SK-N-SH (cell line): ENCODE measurements at regions not wholly inside any gene's neighbourhood (a gene's known extent, or its start where the extent isn't known, plus 50 kb on each side); places are given as distances from the start of the nearest gene placed in this dataset.

ENCODE experiments used
- CTCF ChIA-PET: fragments of 300-600, 350-600 bp; formaldehyde crosslinking; extraction: SDS; loops from one replicate; lab custom pipeline; 2021; lab: Yijun Ruan, JAX
- POLR2A ChIA-PET: fragments of 350-600 bp; sonication (Branson Sonifier 250); formaldehyde crosslinking; extraction: SDS; loops from one replicate; lab custom pipeline; 2020; ENCODE audit warnings: antibody characterized with exemption, inconsistent platforms; lab: Yijun Ruan, JAX
- DNase-seq: peaks from one replicate; pipeline ENCODE4 v3.0.0; 2012
- H2AFZ ChIP-seq: fragments of 200-600 bp; sonication (generic); 2 replicates; pipeline ENCODE4 v1.8.1; 2016; ENCODE audit warnings: antibody characterized with exemption, mild to moderate bottlenecking, low read depth
- H3F3A ChIP-seq: fragments of 200-600 bp; sonication (generic); replicated peaks from 2 replicates; pipeline ENCODE3; 2016; ENCODE audit warnings: antibody characterized with exemption, mild to moderate bottlenecking; ENCODE audit not compliant: insufficient read depth
- H3K27ac ChIP-seq, 2 experiments: fragments of 200-500 bp in 1 of 2; fragments of 200-600 bp in 1 of 2; sonication (Bioruptor generic) in 1 of 2; sonication (generic), shearing (Covaris generic) in 1 of 2; 2 replicates each; pipeline versions ENCODE4 v1.5.1 to v1.6.1; 2014 to 2016; ENCODE audit warnings: low read depth in 2 of 2, inconsistent platforms in 1 of 2, low read length in 1 of 2, mild to moderate bottlenecking in 1 of 2, mixed read lengths in 1 of 2
- H3K27me3 ChIP-seq: fragments of 200-600 bp; sonication (generic), shearing (Covaris generic); 2 replicates; pipeline ENCODE4 v1.6.1; 2016; ENCODE audit warnings: mixed run types; ENCODE audit not compliant: insufficient read depth
- H3K36me3 ChIP-seq, 2 experiments: fragments of 200-500 bp in 1 of 2; fragments of 200-600 bp in 1 of 2; sonication (Bioruptor generic) in 1 of 2; sonication (generic) in 1 of 2; replicated peaks in 1 of 2; 2 replicates each; pipeline versions ENCODE3 to v1.5.1; 2014 to 2016; ENCODE audit warnings: low read length in 1 of 2, mild to moderate bottlenecking in 1 of 2; ENCODE audit not compliant: insufficient read depth in 2 of 2, control insufficient read depth in 1 of 2
- H3K4me1 ChIP-seq, 2 experiments: fragments of 200-500 bp in 1 of 2; fragments of 200-600 bp in 1 of 2; sonication (Bioruptor generic) in 1 of 2; sonication (generic), shearing (Covaris generic) in 1 of 2; 2 replicates each; pipeline versions ENCODE4 v1.5.1 to v1.6.1; 2014 to 2016; ENCODE audit warnings: low read depth in 1 of 2, low read length in 1 of 2, mixed run types in 1 of 2; ENCODE audit not compliant: insufficient read depth in 2 of 2, control insufficient read depth in 1 of 2
- H3K4me2 ChIP-seq: fragments of 200-600 bp; sonication (generic), shearing (Covaris generic); 2 replicates; pipeline ENCODE4 v1.6.1; 2017; ENCODE audit warnings: mixed run types
- H3K4me3 ChIP-seq, 2 experiments: fragments of 200-500 bp in 1 of 2; fragments of 200-600 bp in 1 of 2; sonication (Bioruptor generic) in 1 of 2; sonication (generic), shearing (Covaris generic) in 1 of 2; 2 replicates each; pipeline versions ENCODE4 v1.5.1 to v1.8.1; 2014 to 2016; ENCODE audit warnings: low read depth in 2 of 2, inconsistent platforms in 1 of 2, low read length in 1 of 2, mild to moderate bottlenecking in 1 of 2, mixed read lengths in 1 of 2, moderate library complexity in 1 of 2
- H3K79me2 ChIP-seq: fragments of 200-600 bp; sonication (generic); 2 replicates; pipeline ENCODE4 v1.8.1; 2017; ENCODE audit warnings: mild to moderate bottlenecking; ENCODE audit not compliant: insufficient read depth
- H3K9ac ChIP-seq: fragments of 200-600 bp; sonication (generic); 2 replicates; pipeline ENCODE4 v1.6.1; 2017; ENCODE audit warnings: mixed run types
- H3K9me2 ChIP-seq: fragments of 200-600 bp; sonication (generic); 2 replicates; pipeline ENCODE4 v1.6.1; 2017; ENCODE audit warnings: mixed run types
- H3K9me3 ChIP-seq: fragments of 200-600 bp; sonication (generic); 2 replicates; pipeline ENCODE4 v1.6.1; 2017; ENCODE audit warnings: mixed run types, mild to moderate bottlenecking, moderate library complexity
- H4K20me1 ChIP-seq: fragments of 200-600 bp; sonication (generic); 2 replicates; pipeline ENCODE4 v1.6.1; 2017; ENCODE audit warnings: mild to moderate bottlenecking, mixed run types; ENCODE audit not compliant: insufficient read depth
- CHD2 ChIP-seq: fragments of 150-350 bp; IDR thresholded peaks from 2 replicates; pipeline ENCODE4 v1.6.1; 2018; ENCODE audit warnings: low read length; ENCODE audit not compliant: partially characterized antibody
- CTCF ChIP-seq: fragments of 200-600 bp; sonication (generic); IDR thresholded peaks from 2 replicates; pipeline ENCODE4 v1.6.1; 2017; ENCODE audit warnings: antibody characterized with exemption, mild to moderate bottlenecking, moderate library complexity
- EZH2phosphoT487 ChIP-seq: fragments of 200-600 bp; sonication (generic); IDR thresholded peaks from 2 replicates; pipeline ENCODE4 v1.6.1; 2017; ENCODE audit warnings: low read depth, mixed run types, mild to moderate bottlenecking, antibody characterized with exemption, moderate library complexity, borderline replicate concordance
- FOSL2 ChIP-seq: IDR thresholded peaks from 2 replicates; pipeline ENCODE4 v1.4.0; 2012; ENCODE audit warnings: low read depth, mild to moderate bottlenecking, moderate library complexity, borderline replicate concordance
- MXI1 ChIP-seq: IDR thresholded peaks from 2 replicates; pipeline ENCODE4 v1.6.1; 2012; ENCODE audit warnings: mild to moderate bottlenecking, low read depth, low read length, improper control_type of control experiment
- NFIC ChIP-seq: IDR thresholded peaks from 2 replicates; pipeline ENCODE4 v1.4.0; 2012; ENCODE audit warnings: borderline replicate concordance
- NRF1 ChIP-seq: IDR thresholded peaks from 2 replicates; pipeline ENCODE4 v1.6.1; 2012; ENCODE audit warnings: low read depth, mild to moderate bottlenecking, low read length
- POLR2AphosphoS5 ChIP-seq: IDR thresholded peaks from 2 replicates; pipeline ENCODE4 v1.6.1; 2012; ENCODE audit warnings: low read depth, low read length
- RAD21 ChIP-seq: IDR thresholded peaks from 2 replicates; pipeline ENCODE4 v1.6.1; 2012; ENCODE audit warnings: mild to moderate bottlenecking, low read length
- RFX5 ChIP-seq: IDR thresholded peaks from 2 replicates; pipeline ENCODE4 v1.6.1; 2012; ENCODE audit warnings: mild to moderate bottlenecking, improper control_type of control experiment, low read length
- RXRA ChIP-seq: IDR thresholded peaks from 2 replicates; pipeline ENCODE4 v1.4.0; 2012; ENCODE audit warnings: low read depth, mild to moderate bottlenecking, borderline replicate concordance
- TAF1 ChIP-seq: IDR thresholded peaks from 2 replicates; pipeline ENCODE4 v1.6.1; 2012; ENCODE audit warnings: low read depth, mild to moderate bottlenecking, low read length, moderate library complexity, borderline replicate concordance
- TEAD4 ChIP-seq: IDR thresholded peaks from 2 replicates; pipeline ENCODE4 v1.4.0; 2012; ENCODE audit warnings: mild to moderate bottlenecking, borderline replicate concordance; ENCODE audit not compliant: insufficient read depth
- ZBTB33 ChIP-seq: IDR thresholded peaks from 2 replicates; pipeline ENCODE4 v1.4.0; 2012; ENCODE audit warnings: low read depth, borderline replicate concordance
- WGBS: methylation state at CpG from one replicate; pipeline ENCODE4 v1.1.6; 2017; ENCODE audit warnings: low lambda C conversion rate; 5-methylcytosine and 5-hydroxymethylcytosine counted together
- TF ChIP-seq, protein P1 (sequence below): IDR thresholded peaks from 2 replicates; pipeline ENCODE4; 2012
- TF ChIP-seq, protein P2 (sequence below): IDR thresholded peaks from 2 replicates; pipeline ENCODE4 v1.4.0; 2012; ENCODE audit warnings: low read depth, borderline replicate concordance
- TF ChIP-seq, protein P3 (sequence below): IDR thresholded peaks from 2 replicates; pipeline ENCODE4 v1.4.0; 2012; ENCODE audit warnings: low read depth

- ChIA-PET CTCF (no interaction called here), POLR2A (no interaction called here)
- Histone ChIP-seq H3K4me2 (no peak overlapping the region), H2AFZ (no peak overlapping the region), H3K9me3 (no peaks in the 10 kb centered on the region), H3K27ac (no peak overlapping the region), H4K20me1 (no peaks in the 10 kb centered on the region), H3K79me2 (no peaks in the 10 kb centered on the region), H3K4me1 (no peaks in the 10 kb centered on the region), H3K4me3 (no peak overlapping the region), H3K9me2 (no peaks in the 10 kb centered on the region), H3K9ac (no peak overlapping the region), H3F3A (no peaks in the 10 kb centered on the region), H3K27me3 (no peaks in the 10 kb centered on the region), H3K36me3 (no peaks in the 10 kb centered on the region)
- TF ChIP-seq, protein P1, sequence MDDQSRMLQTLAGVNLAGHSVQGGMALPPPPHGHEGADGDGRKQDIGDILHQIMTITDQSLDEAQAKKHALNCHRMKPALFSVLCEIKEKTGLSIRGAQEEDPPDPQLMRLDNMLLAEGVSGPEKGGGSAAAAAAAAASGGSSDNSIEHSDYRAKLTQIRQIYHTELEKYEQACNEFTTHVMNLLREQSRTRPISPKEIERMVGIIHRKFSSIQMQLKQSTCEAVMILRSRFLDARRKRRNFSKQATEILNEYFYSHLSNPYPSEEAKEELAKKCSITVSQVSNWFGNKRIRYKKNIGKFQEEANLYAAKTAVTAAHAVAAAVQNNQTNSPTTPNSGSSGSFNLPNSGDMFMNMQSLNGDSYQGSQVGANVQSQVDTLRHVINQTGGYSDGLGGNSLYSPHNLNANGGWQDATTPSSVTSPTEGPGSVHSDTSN, result no peak
- TF ChIP-seq NRF1 (no peak), EZH2phosphoT487 (no peak), ZBTB33 (no peak), MXI1 (no peak), RXRA (no peak), POLR2AphosphoS5 (no peak), CHD2 (no peak), RFX5 (no peak)
- TF ChIP-seq, protein P2, sequence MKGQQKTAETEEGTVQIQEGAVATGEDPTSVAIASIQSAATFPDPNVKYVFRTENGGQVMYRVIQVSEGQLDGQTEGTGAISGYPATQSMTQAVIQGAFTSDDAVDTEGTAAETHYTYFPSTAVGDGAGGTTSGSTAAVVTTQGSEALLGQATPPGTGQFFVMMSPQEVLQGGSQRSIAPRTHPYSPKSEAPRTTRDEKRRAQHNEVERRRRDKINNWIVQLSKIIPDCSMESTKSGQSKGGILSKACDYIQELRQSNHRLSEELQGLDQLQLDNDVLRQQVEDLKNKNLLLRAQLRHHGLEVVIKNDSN, result no peak
- WGBS, result 4% methylated on average over 4 of the region's 4 CpGs
- no peak for DNase-seq
Observed at GRCh38 chr16:26710450-26710849, 356.3 kb upstream of the C16orf82 start.

- H3K9ac ChIP-seq, result no peak overlapping the region
- H3F3A ChIP-seq, result no peaks in the 10 kb centered on the region
- H3K4me1 ChIP-seq, result no peaks in the 10 kb centered on the region
- no peak for DNase-seq
- H2AFZ ChIP-seq, result no peak overlapping the region
- no peaks in the 10 kb centered on the region for H4K20me1 ChIP-seq
- no peaks in the 10 kb centered on the region for H3K9me3 ChIP-seq
- H3K27ac ChIP-seq, result no peak overlapping the region
- no peaks in the 10 kb centered on the region for H3K27me3 ChIP-seq
- ChIA-PET CTCF (no interaction called here), POLR2A (no interaction called here)
- no peaks in the 10 kb centered on the region for H3K79me2 ChIP-seq
- 39% methylated on average over 6 of the region's 6 CpGs for WGBS
- no peaks in the 10 kb centered on the region for H3K9me2 ChIP-seq
- no peaks in the 10 kb centered on the region for H3K36me3 ChIP-seq
- no peak overlapping the region for H3K4me2 ChIP-seq
- H3K4me3 ChIP-seq, result no peak overlapping the region
- TF ChIP-seq NRF1 (no peak), TEAD4 (no peak), RAD21 (no peak), NFIC (no peak), ZBTB33 (no peak), FOSL2 (no peak), TAF1 (no peak), CTCF (no peak), POLR2AphosphoS5 (no peak)
- TF ChIP-seq, protein P2, result no peak
- TF ChIP-seq, protein P1, result no peak
- TF ChIP-seq, protein P3, sequence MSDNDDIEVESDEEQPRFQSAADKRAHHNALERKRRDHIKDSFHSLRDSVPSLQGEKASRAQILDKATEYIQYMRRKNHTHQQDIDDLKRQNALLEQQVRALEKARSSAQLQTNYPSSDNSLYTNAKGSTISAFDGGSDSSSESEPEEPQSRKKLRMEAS, result no peak
Observed at GRCh38 chr16:26712876-26713275, 353.9 kb upstream of the C16orf82 start.
